ENCODE measurements at regions not wholly inside any gene's neighbourhood (a gene's known extent, or its start where the extent isn't known, plus 50 kb on each side); places are given as distances from the start of the nearest gene placed in this dataset.
A peak's percentile ranks its signal among the peaks of the same experiment; 100 is the strongest.

DNA sequence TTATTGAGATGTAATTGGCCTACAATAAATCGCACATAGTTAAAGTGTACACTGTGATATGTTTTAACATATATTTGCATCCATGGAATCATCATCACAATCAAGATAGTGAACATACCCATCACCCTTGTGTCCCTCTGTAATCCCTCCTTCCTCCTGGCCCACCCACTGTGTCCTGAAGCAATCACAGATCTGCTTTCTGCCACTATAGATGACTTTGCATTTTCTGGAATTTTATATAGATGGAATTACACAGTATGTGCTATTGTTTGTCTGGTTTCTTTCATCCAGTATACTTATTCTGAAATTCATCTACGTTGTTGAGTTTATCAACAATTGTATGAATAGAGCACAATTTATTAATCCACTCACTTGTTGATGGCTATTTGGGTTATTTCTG is 181.3 kb downstream of the SNX10 start:
- TF ChIP-seq, protein P1, sequence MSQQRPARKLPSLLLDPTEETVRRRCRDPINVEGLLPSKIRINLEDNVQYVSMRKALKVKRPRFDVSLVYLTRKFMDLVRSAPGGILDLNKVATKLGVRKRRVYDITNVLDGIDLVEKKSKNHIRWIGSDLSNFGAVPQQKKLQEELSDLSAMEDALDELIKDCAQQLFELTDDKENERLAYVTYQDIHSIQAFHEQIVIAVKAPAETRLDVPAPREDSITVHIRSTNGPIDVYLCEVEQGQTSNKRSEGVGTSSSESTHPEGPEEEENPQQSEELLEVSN (IDR thresholded peaks at IDR 0.05; ENCODE audit: borderline replicate concordance, low read depth), result no peak
- TF ChIP-seq NFE2L2 (conservative IDR thresholded peaks at IDR 0.05; ENCODE audit: low read length) (peak; percentile 45; the same call in 1 of the 2 replicates), EP300 (IDR thresholded peaks at IDR 0.05) (no peak), POLR2AphosphoS2 (conservative IDR thresholded peaks at IDR 0.05; ENCODE audit: low read length) (no peak), CEBPB (IDR thresholded peaks at IDR 0.05) (no peak), HDAC2 (IDR thresholded peaks at IDR 0.05) (no peak), POLR2A (IDR thresholded peaks at IDR 0.05; ENCODE audit: low read length) (no peak), MAFK (IDR thresholded peaks at IDR 0.05; ENCODE audit: partially characterized antibody) (peak; percentile 57)
- TF ChIP-seq, protein P2, sequence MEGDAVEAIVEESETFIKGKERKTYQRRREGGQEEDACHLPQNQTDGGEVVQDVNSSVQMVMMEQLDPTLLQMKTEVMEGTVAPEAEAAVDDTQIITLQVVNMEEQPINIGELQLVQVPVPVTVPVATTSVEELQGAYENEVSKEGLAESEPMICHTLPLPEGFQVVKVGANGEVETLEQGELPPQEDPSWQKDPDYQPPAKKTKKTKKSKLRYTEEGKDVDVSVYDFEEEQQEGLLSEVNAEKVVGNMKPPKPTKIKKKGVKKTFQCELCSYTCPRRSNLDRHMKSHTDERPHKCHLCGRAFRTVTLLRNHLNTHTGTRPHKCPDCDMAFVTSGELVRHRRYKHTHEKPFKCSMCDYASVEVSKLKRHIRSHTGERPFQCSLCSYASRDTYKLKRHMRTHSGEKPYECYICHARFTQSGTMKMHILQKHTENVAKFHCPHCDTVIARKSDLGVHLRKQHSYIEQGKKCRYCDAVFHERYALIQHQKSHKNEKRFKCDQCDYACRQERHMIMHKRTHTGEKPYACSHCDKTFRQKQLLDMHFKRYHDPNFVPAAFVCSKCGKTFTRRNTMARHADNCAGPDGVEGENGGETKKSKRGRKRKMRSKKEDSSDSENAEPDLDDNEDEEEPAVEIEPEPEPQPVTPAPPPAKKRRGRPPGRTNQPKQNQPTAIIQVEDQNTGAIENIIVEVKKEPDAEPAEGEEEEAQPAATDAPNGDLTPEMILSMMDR (IDR thresholded peaks at IDR 0.05), result no peak
- TF ChIP-seq, protein P3, sequence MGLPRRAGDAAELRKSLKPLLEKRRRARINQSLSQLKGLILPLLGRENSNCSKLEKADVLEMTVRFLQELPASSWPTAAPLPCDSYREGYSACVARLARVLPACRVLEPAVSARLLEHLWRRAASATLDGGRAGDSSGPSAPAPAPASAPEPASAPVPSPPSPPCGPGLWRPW (IDR thresholded peaks at IDR 0.05), result no peak

Measured in A549 (cell line).